PC-3 (cell line): ENCODE measurements at regions not wholly inside any gene's neighbourhood (a gene's known extent, or its start where the extent isn't known, plus 50 kb on each side); places are given as distances from the start of the nearest gene placed in this dataset.

Experiments used
- ATAC-seq: fragments of 200-7000 bp; cut with Tn5 transposase; 2 replicates; pipeline ENCODE4 v1.9.1; 2020; ENCODE audit warnings: mild to moderate bottlenecking, moderate library complexity
- BruUV-seq: library from RNA; stranded (reverse); fragments of 400-500 nt; replicated peaks from 2 replicates; lab custom pipeline; 2021; lab: Mats Ljungman, UMichigan
- CTCF ChIA-PET: fragments of 300-600 bp; sonication (Branson Sonifier 250); formaldehyde crosslinking; loops from one replicate; lab custom pipeline; 2022; ENCODE audit warnings: antibody characterized with exemption; lab: Charles Lee
- POLR2A ChIA-PET: fragments of 300-600 bp; sonication (Branson Sonifier 250); formaldehyde crosslinking; loops from one replicate; lab custom pipeline; 2022; ENCODE audit warnings: antibody characterized with exemption; ENCODE audit not compliant: unreplicated experiment; lab: Charles Lee
- DNase-seq: peaks from one replicate; pipeline ENCODE4 v3.0.0-alpha.2; 2015
- H2AFZ ChIP-seq: fragments of 300-600 bp; sonication (generic); 2 replicates; pipeline ENCODE4 v1.6.0; 2016; ENCODE audit warnings: antibody characterized with exemption, low read length
- H3F3A ChIP-seq: fragments of 300-600 bp; sonication (generic); one replicate; pipeline ENCODE4 v1.6.0; 2017; ENCODE audit warnings: antibody characterized with exemption, low read length, control low read depth, mild to moderate bottlenecking; ENCODE audit not compliant: unreplicated experiment
- H3K27ac ChIP-seq: fragments of 300-600 bp; sonication (generic); 2 replicates; pipeline ENCODE4 v1.5.1; 2016; ENCODE audit warnings: mild to moderate bottlenecking, low read length
- H3K27me3 ChIP-seq: fragments of 300-600 bp; sonication (generic); 2 replicates; pipeline ENCODE4 v1.6.1; 2016; ENCODE audit warnings: low read length, mixed read lengths
- H3K36me3 ChIP-seq: fragments of 300-600 bp; sonication (generic); 2 replicates; pipeline ENCODE4 v1.6.1; 2016; ENCODE audit warnings: low read depth, mixed run types, low read length, mixed read lengths
- H3K4me1 ChIP-seq: fragments of 300-600 bp; sonication (generic); 2 replicates; pipeline ENCODE4 v1.5.1; 2016; ENCODE audit warnings: low read length; ENCODE audit not compliant: insufficient read depth
- H3K4me2 ChIP-seq: fragments of 300-600 bp; sonication (generic); 2 replicates; pipeline ENCODE4 v1.6.0; 2016; ENCODE audit warnings: low read length
- H3K4me3 ChIP-seq: fragments of 300-600 bp; sonication (generic); 2 replicates; pipeline ENCODE4 v1.5.1; 2016; ENCODE audit warnings: mild to moderate bottlenecking, low read length, mixed read lengths
- H3K79me2 ChIP-seq: fragments of 300-600 bp; sonication (generic); 2 replicates; pipeline ENCODE4 v1.6.1; 2017; ENCODE audit warnings: low read length, mixed read lengths
- H3K9ac ChIP-seq: fragments of 300-600 bp; sonication (generic); 2 replicates; pipeline ENCODE4 v1.6.0; 2016; ENCODE audit warnings: mild to moderate bottlenecking, low read length
- H3K9me2 ChIP-seq: fragments of 300-600 bp; sonication (generic); replicated peaks from 2 replicates; pipeline ENCODE4 v1.6.1; 2016; ENCODE audit warnings: mixed run types, low read length, mixed read lengths
- H3K9me3 ChIP-seq: fragments of 300-600 bp; sonication (generic); 2 replicates; pipeline ENCODE4 v1.6.1; 2016; ENCODE audit warnings: low read length, mixed read lengths
- H4K20me1 ChIP-seq: fragments of 300-600 bp; sonication (generic); 2 replicates; pipeline ENCODE4 v1.6.1; 2016; ENCODE audit warnings: low read length, mixed read lengths
- CTCF ChIP-seq: fragments of 300-600 bp; sonication (generic); conservative IDR thresholded peaks from 2 replicates; pipeline ENCODE4 v1.5.1; 2017; ENCODE audit warnings: antibody characterized with exemption, low read depth, mild to moderate bottlenecking, low read length
- EZH2 ChIP-seq: fragments of 300-600 bp; sonication (generic); IDR thresholded peaks from one replicate; pipeline ENCODE4 v1.6.1; 2017; ENCODE audit warnings: antibody characterized with exemption, mild to moderate bottlenecking, low read length; ENCODE audit not compliant: unreplicated experiment
- EZH2phosphoT487 ChIP-seq: fragments of 300-600 bp; sonication (generic); IDR thresholded peaks from 2 replicates; pipeline ENCODE4 v1.6.1; 2018; ENCODE audit warnings: mild to moderate bottlenecking, antibody characterized with exemption, low read length, borderline replicate concordance
- intact Hi-C: fragments of 100-400 bp; cut with micrococcal nuclease; formaldehyde crosslinking; loops from 2 replicates; pipeline ENCODE4 v1.9.0; 2023

DNA sequence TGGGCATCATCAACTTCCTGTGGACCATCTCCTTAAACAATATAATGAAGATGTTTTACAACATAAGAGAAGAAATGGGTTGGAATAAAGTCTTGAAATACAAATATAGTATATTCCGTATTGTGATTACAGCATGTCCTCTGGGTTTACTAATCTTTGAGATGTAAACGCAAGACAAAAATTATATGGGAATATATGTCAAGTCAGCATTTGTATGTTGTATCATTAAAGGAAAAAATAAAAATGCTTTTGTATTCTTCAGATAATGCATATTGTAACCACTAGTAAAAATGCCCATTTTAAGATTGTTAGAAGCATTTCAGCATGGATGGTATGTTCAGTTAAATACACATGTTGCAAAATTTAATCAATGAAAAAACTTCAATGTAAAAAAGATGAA lies 893.3 kb downstream of the FLRT2 start:
- H3K4me3 ChIP-seq, result no peak overlapping the region
- TF ChIP-seq EZH2phosphoT487 (no peak), CTCF (no peak), EZH2 (no peak)
- no peak overlapping the region for H3K4me2 ChIP-seq
- no peak overlapping the region for H3K27ac ChIP-seq
- H3K9ac ChIP-seq, result no peak overlapping the region
- H3K9me2 ChIP-seq, result no peaks in the 10 kb centered on the region
- no peaks in the 10 kb centered on the region for H3K36me3 ChIP-seq
- no peak overlapping the region for H2AFZ ChIP-seq
- ChIA-PET CTCF (no interaction called here), POLR2A (no interaction called here)
- no peaks in the 10 kb centered on the region for H3K79me2 ChIP-seq
- no peak for ATAC-seq
- intact Hi-C loops, result no loop called here
- H3K27me3 ChIP-seq, result no peaks in the 10 kb centered on the region
- H3K4me1 ChIP-seq, result no peaks in the 10 kb centered on the region
- no peak for DNase-seq
- H4K20me1 ChIP-seq, result no peaks in the 10 kb centered on the region
- 0 out of 2 replicates have a peak, but pooled peaks cover 5% of the 10 kb centered on the region for H3K9me3 ChIP-seq
- no peaks in the 10 kb centered on the region for H3F3A ChIP-seq
- BruUV-seq, result no TSS peak

- intact Hi-C loops, result no loop called here
- H3K36me3 ChIP-seq, result no peaks in the 10 kb centered on the region
- TF ChIP-seq CTCF (no peak), EZH2phosphoT487 (no peak), EZH2 (no peak)
- H4K20me1 ChIP-seq, result no peaks in the 10 kb centered on the region
- no peak overlapping the region for H3K9ac ChIP-seq
- no peak overlapping the region for H3K4me2 ChIP-seq
- ChIA-PET POLR2A (no interaction called here), CTCF (no interaction called here)
- no peak overlapping the region for H2AFZ ChIP-seq
- no peaks in the 10 kb centered on the region for H3F3A ChIP-seq
- ATAC-seq, result no peak
- no peaks in the 10 kb centered on the region for H3K79me2 ChIP-seq
- no peaks in the 10 kb centered on the region for H3K9me2 ChIP-seq
- no peak for DNase-seq
- no peaks in the 10 kb centered on the region for H3K4me1 ChIP-seq
- no peak overlapping the region for H3K27ac ChIP-seq
- H3K4me3 ChIP-seq, result no peak overlapping the region
- no peaks in the 10 kb centered on the region for H3K27me3 ChIP-seq
- no TSS peak for BruUV-seq
- H3K9me3 ChIP-seq, result 0 out of 2 replicates have a peak, but pooled peaks cover 5% of the 10 kb centered on the region
Measured at GRCh38 chr14:86420131-86420530, 890.2 kb downstream of the FLRT2 start.

GRCh38 chr14:86414146-86414545 lies 884.2 kb downstream of the FLRT2 start:
- Histone ChIP-seq H3K27me3 (no peaks in the 10 kb centered on the region), H3K9me2 (no peaks in the 10 kb centered on the region), H4K20me1 (no peaks in the 10 kb centered on the region), H3K4me2 (no peak overlapping the region), H3K4me1 (no peaks in the 10 kb centered on the region), H3K9me3 (0 out of 2 replicates have a peak, but pooled peaks cover 12% of the 10 kb centered on the region), H2AFZ (no peak overlapping the region), H3K36me3 (no peaks in the 10 kb centered on the region), H3K9ac (no peak overlapping the region), H3K79me2 (no peaks in the 10 kb centered on the region), H3F3A (no peaks in the 10 kb centered on the region), H3K4me3 (no peak overlapping the region), H3K27ac (no peak overlapping the region)
- BruUV-seq, result no TSS peak
- ChIA-PET CTCF (no interaction called here), POLR2A (no interaction called here)
- ATAC-seq, result no peak
- no peak for DNase-seq
- TF ChIP-seq CTCF, result no peak
- intact Hi-C loops, result no loop called here
